ENCODE measurements at regions not wholly inside any gene's neighbourhood (a gene's known extent, or its start where the extent isn't known, plus 50 kb on each side); places are given as distances from the start of the nearest gene placed in this dataset.

DNA sequence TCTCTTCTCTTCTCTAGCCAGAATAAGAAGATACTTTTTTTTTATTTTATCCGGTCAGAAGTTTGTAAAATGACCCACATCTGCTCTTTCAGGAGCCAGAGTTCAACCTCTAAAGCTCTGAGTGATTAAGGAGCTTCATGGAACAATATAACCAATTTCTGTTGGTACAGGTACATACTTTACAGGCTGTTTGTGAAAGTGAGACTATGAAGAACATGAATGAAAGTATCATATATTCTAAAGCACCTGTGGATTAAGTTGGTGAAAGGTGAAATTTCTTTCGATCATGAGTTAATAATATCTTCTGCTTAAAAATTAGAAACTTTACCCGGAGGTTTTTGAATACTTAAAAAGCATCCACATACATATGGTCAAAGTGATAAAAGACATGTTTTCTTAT is 65.2 kb downstream of the DMRT2 start:
- Histone ChIP-seq H3K36me3 (ENCODE audit: insufficient read depth, low read length) (no peaks in the 10 kb centered on the region), H2AFZ (ENCODE audit: low read depth, low read length) (no peak overlapping the region), H4K20me1 (ENCODE audit: insufficient read depth, low read length) (no peaks in the 10 kb centered on the region), H3K9ac (ENCODE audit: low read depth, low read length) (no peak overlapping the region), H3K79me2 (ENCODE audit: insufficient read depth, low read length) (no peaks in the 10 kb centered on the region), H3K4me2 (ENCODE audit: insufficient read depth, low read length) (no peak overlapping the region), H3K27ac (ENCODE audit: low read length) (no peak overlapping the region), H3K4me3 (ENCODE audit: low read depth in 1 of 2, low read length in 2 of 2) (no peak overlapping the region), H3K4me1 (ENCODE audit: insufficient read depth, low read length) (no peaks in the 10 kb centered on the region), H3K9me3 (ENCODE audit: insufficient read depth, low read length, severe bottlenecking) (no peaks in the 10 kb centered on the region), H3K27me3 (ENCODE audit: insufficient read depth, low read length, poor library complexity) (no peaks in the 10 kb centered on the region)
- no peak for DNase-seq
- ATAC-seq (ENCODE audit: insufficient read depth, low read depth) = no peak
- no peak for TF ChIP-seq EZH2 (IDR thresholded peaks at IDR 0.05; ENCODE audit: borderline replicate concordance, low read depth, low read length, severe bottlenecking)
- TF ChIP-seq, protein P1, sequence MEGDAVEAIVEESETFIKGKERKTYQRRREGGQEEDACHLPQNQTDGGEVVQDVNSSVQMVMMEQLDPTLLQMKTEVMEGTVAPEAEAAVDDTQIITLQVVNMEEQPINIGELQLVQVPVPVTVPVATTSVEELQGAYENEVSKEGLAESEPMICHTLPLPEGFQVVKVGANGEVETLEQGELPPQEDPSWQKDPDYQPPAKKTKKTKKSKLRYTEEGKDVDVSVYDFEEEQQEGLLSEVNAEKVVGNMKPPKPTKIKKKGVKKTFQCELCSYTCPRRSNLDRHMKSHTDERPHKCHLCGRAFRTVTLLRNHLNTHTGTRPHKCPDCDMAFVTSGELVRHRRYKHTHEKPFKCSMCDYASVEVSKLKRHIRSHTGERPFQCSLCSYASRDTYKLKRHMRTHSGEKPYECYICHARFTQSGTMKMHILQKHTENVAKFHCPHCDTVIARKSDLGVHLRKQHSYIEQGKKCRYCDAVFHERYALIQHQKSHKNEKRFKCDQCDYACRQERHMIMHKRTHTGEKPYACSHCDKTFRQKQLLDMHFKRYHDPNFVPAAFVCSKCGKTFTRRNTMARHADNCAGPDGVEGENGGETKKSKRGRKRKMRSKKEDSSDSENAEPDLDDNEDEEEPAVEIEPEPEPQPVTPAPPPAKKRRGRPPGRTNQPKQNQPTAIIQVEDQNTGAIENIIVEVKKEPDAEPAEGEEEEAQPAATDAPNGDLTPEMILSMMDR (IDR thresholded peaks at IDR 0.05; ENCODE audit: borderline replicate concordance, extremely low read depth, low read length, poor library complexity, severe bottlenecking) = no peak

- H3K4me3 ChIP-seq (ENCODE audit: low read depth in 1 of 2, low read length in 2 of 2) = no peak overlapping the region
- TF ChIP-seq, protein P1 (IDR thresholded peaks at IDR 0.05; ENCODE audit: borderline replicate concordance, extremely low read depth, low read length, poor library complexity, severe bottlenecking) = no peak
- no peak for TF ChIP-seq EZH2 (IDR thresholded peaks at IDR 0.05; ENCODE audit: borderline replicate concordance, low read depth, low read length, severe bottlenecking)
- H3K36me3 ChIP-seq (ENCODE audit: insufficient read depth, low read length) = no peaks in the 10 kb centered on the region
- DNase-seq (no peak), ATAC-seq (ENCODE audit: insufficient read depth, low read depth) (no peak)
- no peaks in the 10 kb centered on the region for H3K9me3 ChIP-seq (ENCODE audit: insufficient read depth, low read length, severe bottlenecking)
- no peaks in the 10 kb centered on the region for H3K27me3 ChIP-seq (ENCODE audit: insufficient read depth, low read length, poor library complexity)
- H3K9ac ChIP-seq (ENCODE audit: low read depth, low read length) = no peak overlapping the region
- no peak overlapping the region for H3K4me2 ChIP-seq (ENCODE audit: insufficient read depth, low read length)
- H2AFZ ChIP-seq (ENCODE audit: low read depth, low read length) = no peak overlapping the region
- no peaks in the 10 kb centered on the region for H3K4me1 ChIP-seq (ENCODE audit: insufficient read depth, low read length)
- H3K79me2 ChIP-seq (ENCODE audit: insufficient read depth, low read length) = no peaks in the 10 kb centered on the region
- H4K20me1 ChIP-seq (ENCODE audit: insufficient read depth, low read length) = no peaks in the 10 kb centered on the region
- H3K27ac ChIP-seq (ENCODE audit: low read length) = no peak overlapping the region
Measured at GRCh38 chr9:1117439-1117838, 67.3 kb downstream of the DMRT2 start.

DNA sequence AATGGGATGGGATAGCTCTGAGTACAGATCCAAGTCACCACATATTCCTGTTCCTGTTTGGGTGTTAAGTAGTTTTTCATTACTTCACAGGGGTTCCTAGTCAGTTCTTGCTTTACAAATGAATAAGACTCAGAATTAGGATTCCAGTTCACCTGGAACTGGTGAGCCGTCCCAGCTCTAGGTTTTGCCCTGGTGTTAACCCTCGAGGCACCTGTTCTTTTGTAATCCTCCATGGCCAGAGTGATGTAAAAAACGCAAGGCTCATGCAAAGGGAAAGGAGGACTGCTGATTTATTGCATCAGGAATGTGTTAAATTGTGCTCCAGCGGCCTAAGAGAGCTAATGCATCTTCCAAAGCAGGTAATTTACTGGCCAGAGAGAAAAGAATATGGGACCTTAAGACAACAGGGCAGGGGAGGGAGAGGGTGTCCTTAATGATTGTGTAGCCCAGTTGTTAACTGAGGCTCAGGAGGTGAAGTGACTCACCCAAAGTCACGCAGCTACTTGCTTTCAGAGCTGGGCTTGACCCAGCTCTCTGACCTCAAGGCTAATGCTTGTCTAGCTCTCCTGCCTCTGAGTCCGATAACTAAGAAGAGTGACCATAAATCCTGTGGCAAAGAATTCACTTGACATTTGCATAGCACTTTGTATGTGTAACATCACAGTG is 70.5 kb downstream of the DMRT2 start:
- TF ChIP-seq, protein P1 (IDR thresholded peaks at IDR 0.05; ENCODE audit: borderline replicate concordance, extremely low read depth, low read length, poor library complexity, severe bottlenecking) = no peak
- TF ChIP-seq EZH2 (IDR thresholded peaks at IDR 0.05; ENCODE audit: borderline replicate concordance, low read depth, low read length, severe bottlenecking) = no peak
- H3K79me2 ChIP-seq (ENCODE audit: insufficient read depth, low read length) = no peaks in the 10 kb centered on the region
- H3K4me3 ChIP-seq (ENCODE audit: low read depth in 1 of 2, low read length in 2 of 2) = no peak overlapping the region
- H3K27me3 ChIP-seq (ENCODE audit: insufficient read depth, low read length, poor library complexity) = peaks cover 4% of the 10 kb centered on the region
- no peak overlapping the region for H2AFZ ChIP-seq (ENCODE audit: low read depth, low read length)
- H3K9ac ChIP-seq (ENCODE audit: low read depth, low read length) = no peak overlapping the region
- DNase-seq = no peak
- H3K9me3 ChIP-seq (ENCODE audit: insufficient read depth, low read length, severe bottlenecking) = no peaks in the 10 kb centered on the region
- no peaks in the 10 kb centered on the region for H3K4me1 ChIP-seq (ENCODE audit: insufficient read depth, low read length)
- no peak for ATAC-seq (ENCODE audit: insufficient read depth, low read depth)
- H3K36me3 ChIP-seq (ENCODE audit: insufficient read depth, low read length) = no peaks in the 10 kb centered on the region
- no peaks in the 10 kb centered on the region for H4K20me1 ChIP-seq (ENCODE audit: insufficient read depth, low read length)
- H3K27ac ChIP-seq (ENCODE audit: low read length) = no peak overlapping the region
- no peak overlapping the region for H3K4me2 ChIP-seq (ENCODE audit: insufficient read depth, low read length)

All from DND-41 (cell line).